ENCODE measurements at regions not wholly inside any gene's neighbourhood (a gene's known extent, or its start where the extent isn't known, plus 50 kb on each side); places are given as distances from the start of the nearest gene placed in this dataset.
A peak's percentile ranks its signal among the peaks of the same experiment; 100 is the strongest.

- no peak for DNase-seq
Observed at GRCh38 chr2:51247252-51247805, 215.4 kb upstream of the NRXN1 start.

DNA sequence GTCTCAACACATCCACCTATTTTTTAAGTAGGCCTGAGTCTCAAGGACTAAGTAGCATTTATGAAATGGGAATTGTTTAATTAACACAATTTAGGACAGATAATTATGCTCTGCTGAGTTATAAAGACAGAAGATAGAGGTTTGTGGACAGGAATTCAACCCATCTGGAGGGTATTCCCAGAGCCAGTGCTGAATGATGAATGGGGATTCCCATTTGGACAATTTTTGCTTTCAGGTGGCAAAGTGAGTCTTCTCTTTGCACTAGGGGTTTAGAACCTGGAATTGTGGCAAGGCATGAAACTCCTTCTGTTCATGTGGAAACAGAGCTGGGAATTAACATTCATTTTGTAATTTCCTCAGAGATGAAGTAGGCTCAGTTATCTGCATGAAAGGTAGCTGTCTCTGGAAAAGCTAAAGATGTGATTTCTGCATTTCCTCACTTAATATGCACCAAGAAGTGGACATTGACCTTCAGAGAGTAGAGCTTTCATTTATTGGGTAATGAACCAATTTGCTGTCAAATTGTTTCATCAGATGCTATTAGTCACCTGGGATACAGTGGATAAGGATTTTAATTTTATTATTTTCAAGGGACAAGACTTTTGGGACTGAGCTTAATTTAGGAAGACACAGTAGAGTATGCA lies 212.1 kb upstream of the NRXN1 start:
- DNase-seq: no peak

DNA sequence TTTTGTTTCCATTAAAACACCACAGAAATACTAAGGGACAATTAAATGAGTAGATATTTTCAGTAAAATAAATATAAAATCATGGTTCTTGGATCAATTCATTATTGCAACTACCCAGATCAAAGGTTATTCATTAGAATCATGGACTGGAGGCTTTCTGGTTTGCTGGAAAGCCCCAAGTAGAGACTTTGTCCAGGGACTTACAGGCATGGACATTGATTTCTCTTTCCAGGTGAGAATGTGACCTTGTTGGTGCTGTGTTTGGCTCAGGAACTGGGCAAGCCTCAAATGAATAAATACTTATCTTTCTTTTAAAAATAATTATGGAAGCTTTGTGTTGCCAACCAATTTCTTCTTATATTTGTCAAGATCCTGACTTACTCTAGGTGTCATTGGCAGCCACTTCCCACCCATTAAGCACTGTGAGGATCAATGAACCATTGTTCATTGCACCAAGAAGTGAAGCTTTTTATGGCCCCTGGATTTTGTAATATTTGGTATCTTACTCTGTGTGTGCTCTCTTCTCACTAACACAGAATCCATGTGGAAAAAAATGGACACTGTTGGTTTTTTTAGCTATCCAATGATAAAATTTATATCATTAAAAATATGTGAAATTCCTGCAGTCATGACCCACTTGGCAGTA lies 205.8 kb upstream of the NRXN1 start:
- no peak for DNase-seq

- DNase-seq: no peak
Observed at GRCh38 chr2:51232027-51232426, 200.1 kb upstream of the NRXN1 start.

DNA sequence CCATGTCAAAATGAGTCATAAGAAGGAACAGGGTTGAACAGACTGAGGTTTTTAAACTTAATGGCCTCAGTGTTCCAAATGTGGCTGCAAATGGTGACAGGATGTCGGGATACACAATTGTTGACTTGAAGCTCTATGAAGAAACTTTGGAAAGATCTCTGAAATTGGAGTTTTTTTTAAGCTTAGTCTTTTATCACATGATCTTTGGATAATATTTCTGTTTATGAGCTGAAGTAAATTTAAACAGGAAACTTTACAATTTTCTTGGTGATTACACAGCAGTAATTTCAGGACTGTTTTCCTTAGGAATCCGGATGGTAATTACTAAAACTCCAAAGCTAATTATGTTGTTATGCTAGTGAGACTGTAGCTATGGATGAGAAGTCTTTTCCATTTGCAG lies 199.1 kb upstream of the NRXN1 start:
- no peak for DNase-seq

DNA sequence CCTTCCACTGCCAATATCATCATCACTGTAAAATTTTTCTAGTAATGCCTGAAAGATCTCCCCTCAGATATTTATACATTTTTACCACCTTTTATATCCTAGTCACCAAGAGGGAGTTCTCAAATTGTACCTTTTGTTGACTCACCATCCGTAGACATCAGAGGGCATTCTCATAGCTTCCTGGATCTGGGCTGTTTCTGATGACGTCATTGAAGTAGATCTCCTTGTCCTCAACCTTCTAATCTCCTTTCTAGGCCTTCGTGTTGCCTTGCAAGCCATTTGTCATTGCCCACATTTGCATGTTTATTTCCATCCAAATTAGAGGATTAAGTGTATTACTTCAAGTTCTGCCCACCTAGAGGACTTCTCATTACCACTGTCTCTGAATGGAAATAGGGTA lies 193.4 kb upstream of the NRXN1 start:
- DNase-seq: no peak

- no peak for DNase-seq
Observed at GRCh38 chr2:51224790-51225189, 192.9 kb upstream of the NRXN1 start.

DNA sequence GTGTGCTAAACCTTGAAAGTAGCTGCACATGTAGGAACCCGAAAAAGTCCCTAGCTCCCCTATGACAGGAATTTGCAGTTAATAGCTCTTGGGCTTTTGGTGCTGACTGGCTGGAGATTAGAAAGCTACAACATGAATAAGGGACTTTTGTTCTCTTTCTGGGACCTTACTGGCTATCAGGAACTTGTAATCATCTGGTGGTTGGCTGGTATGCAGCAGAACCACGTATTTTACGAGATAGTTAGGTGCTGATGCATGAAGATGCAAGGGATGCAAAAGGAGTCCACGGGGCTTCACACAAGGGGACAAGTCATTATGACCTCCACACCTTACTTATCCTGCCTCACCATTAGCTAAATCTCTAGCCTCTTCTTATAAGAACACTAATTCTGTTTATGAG lies 190.2 kb upstream of the NRXN1 start:
- no peak for DNase-seq

GRCh38 chr2:51220606-51221005 lies 188.7 kb upstream of the NRXN1 start:
- no peak for DNase-seq

DNA sequence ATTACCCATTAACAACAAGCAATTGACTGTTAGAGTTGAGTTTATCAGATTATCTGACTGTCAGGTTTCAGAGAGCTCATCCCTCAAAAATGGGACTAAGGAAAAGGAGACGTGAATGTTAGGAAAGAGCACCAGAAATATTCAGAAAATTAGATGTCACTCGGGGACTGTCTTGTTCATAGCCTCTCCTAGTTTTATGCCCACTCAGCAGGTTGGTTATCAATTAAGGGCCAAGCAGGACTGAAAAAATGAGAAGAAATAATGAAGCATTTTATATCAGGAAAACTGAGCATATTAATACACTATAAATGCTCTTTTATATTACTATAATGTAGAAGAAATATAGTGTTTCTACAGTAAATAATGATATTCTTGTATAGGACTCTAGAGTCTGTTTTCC lies 188.1 kb upstream of the NRXN1 start:
- no peak for DNase-seq

GRCh38 chr2:51219468-51219867 lies 187.5 kb upstream of the NRXN1 start:
- peak; percentile 45 for DNase-seq

GRCh38 chr2:51218047-51218446 lies 186.1 kb upstream of the NRXN1 start:
- peak; percentile 28 for DNase-seq

DNA sequence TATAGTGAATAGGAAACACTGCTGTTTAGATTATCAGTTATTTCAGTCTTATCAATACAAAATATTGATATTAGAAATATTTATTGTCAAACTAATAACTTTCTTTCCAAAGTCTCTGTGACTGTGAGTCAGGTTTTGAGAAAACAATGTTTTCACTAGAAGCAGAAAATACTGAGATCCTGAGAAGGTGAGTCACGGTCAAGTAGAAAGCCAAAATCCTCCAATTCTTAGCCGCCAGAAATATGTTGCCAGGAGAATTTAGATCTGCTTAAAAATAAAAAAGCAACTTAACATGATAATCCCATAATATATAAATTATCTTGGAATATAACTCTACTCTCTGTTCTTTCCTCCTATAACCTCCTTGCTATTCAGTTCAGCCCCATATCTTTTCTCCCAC lies 181.9 kb upstream of the NRXN1 start:
- DNase-seq: peak; percentile 9

- no peak for DNase-seq
Observed at GRCh38 chr2:51212374-51212773, 180.4 kb upstream of the NRXN1 start.

DNA sequence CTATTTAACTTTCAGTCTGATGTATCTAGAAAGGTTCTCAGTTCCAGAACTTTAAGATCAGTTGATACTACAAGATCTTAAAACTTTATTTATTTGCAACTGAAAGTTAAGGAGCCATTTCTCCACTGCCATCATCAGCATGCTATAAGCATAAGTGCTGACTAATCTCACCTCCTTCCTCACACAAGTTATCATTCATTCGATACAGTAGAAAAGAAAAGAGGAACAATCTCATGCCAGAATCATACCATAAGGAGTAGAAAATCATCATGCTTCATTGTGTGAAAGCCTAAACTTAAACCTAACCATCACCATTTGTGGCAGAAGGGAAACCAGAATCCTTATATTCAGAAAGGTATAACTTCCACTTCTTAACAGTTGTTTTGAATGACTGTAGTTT lies 176.6 kb upstream of the NRXN1 start:
- DNase-seq: no peak

DNA sequence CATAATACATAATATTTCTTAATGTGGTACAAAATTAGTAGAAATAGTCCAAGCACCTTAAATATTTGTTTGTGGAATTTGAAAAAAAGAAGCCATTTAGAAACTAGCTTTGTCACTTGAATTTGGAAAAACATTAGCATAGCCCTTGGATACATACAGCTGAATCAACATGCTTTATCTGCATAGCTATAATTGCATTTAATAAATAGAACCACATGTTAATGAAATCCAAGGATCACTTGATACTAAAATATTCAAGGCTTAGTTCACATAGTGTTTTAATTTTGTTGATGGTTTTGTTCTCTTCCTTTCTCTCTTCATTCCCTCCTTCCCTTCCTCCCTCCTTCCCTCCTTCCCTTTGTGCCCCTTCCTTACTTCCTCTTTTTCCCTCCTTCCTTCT lies 169.4 kb upstream of the NRXN1 start:
- DNase-seq: no peak

GRCh38 chr2:51194656-51195055 lies 162.7 kb upstream of the NRXN1 start:
- no peak for DNase-seq

- DNase-seq: no peak
Observed at GRCh38 chr2:51170273-51170672, 138.3 kb upstream of the NRXN1 start.

GRCh38 chr2:51165534-51166260 lies 133.8 kb upstream of the NRXN1 start:
- DNase-seq: peak; percentile 8

DNA sequence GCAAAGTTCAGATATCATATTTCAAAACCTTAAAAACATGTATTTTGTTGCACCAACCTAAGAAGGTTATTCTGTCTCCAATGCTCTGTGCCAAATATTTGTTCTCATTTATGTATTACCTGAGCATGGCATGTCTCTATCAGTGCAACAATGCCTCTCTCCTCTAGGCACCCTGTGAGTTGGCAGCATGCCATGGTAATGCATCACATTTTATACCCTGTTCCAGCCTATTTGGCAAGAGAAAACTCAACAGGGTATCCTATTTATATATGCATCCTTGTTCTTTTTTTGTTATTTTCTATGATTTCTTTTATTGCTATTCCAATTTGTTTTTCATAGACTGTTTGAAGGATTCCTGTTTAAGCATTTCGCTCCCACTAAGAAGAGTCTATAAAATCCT lies 126.3 kb upstream of the NRXN1 start:
- no peak for DNase-seq

DNA sequence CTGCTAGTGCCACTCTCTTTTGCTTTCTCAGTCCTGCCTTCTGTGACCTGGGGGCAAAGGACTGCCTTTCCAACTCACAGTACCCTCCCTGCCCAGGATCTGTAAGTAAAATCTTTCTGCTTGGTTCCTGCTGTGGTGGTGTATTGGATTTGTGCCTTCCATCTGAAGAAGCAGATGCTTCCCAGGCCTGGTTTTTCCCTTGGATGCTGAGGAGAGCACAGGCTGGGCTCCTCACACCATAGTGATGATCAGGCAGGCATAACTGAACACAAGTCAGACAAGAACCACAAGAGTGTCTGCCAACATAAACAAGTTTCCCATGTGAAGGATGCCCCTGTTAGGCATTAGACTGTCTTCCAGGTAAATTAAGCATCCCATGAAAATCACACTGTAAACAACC lies 121.3 kb upstream of the NRXN1 start:
- peak; percentile 20 for DNase-seq

- no peak for DNase-seq
Observed at GRCh38 chr2:51151490-51152140, 119.7 kb upstream of the NRXN1 start.

DNA sequence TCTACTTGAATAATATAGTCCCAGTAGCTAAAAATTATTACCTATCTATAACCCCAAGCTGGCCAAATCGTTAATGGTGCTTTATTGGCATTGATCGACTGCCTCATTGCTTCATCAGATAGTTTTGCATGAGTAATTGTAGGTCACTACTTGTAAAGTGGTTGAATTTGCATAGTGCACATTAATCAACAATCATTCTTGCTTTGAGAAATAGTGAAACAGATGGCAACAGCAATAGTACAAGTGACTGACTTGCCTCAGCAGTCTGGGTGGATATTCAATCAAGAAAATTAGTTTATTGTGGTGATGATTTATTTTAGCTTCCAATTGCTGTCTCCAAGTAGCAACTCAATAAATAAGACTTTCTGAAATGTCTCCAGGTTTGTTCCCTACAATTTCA lies 117.8 kb upstream of the NRXN1 start:
- DNase-seq: no peak

DNA sequence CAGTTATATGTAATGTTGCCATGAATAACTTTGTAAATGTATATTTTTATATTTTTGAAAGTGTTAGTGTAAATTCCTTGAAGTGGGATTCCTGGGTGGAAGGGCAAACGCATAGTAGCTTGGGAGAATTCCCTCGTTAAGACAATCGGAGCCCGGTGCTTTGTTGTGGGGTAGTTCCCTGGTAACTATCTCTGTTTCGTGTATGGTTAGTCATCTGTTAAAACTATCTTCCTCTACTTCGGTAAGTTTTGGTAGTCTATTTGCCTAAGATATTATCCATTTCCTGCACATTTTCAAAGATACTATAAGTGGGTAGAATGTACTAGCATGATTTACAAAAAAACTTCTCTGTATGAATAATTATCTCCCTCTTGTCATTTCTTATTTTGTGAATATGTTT lies 113.8 kb upstream of the NRXN1 start:
- no peak for DNase-seq
